Cardiac fibroblast (primary cell): ENCODE measurements at regions not wholly inside any gene's neighbourhood (a gene's known extent, or its start where the extent isn't known, plus 50 kb on each side); places are given as distances from the start of the nearest gene placed in this dataset.

Source experiments
- DNase-seq, 2 donors: peaks; one replicate each; pipeline versions ENCODE4 v3.0.0 to v3.0.0-alpha.2; 2010; ENCODE audit warnings: low read depth in 2 of 2
- H3K4me3 ChIP-seq, 2 donors: replicated peaks in 1 of 2; 1 replicate in 1 of 2; 2 replicates in 1 of 2; pipeline ENCODE4 v1.5.1; 2011; ENCODE audit warnings: low read depth in 2 of 2, low read length in 2 of 2, mild to moderate bottlenecking in 2 of 2, moderate library complexity in 1 of 2
- TF ChIP-seq, protein P1 (sequence below): IDR thresholded peaks from one replicate; pipeline ENCODE4 v1.5.1; 2011; ENCODE audit warnings: low read depth, mild to moderate bottlenecking, low read length, inconsistent platforms

GRCh38 chr9:12014488-12014887 is 678.7 kb upstream of the TYRP1 start:
- TF ChIP-seq, protein P1, sequence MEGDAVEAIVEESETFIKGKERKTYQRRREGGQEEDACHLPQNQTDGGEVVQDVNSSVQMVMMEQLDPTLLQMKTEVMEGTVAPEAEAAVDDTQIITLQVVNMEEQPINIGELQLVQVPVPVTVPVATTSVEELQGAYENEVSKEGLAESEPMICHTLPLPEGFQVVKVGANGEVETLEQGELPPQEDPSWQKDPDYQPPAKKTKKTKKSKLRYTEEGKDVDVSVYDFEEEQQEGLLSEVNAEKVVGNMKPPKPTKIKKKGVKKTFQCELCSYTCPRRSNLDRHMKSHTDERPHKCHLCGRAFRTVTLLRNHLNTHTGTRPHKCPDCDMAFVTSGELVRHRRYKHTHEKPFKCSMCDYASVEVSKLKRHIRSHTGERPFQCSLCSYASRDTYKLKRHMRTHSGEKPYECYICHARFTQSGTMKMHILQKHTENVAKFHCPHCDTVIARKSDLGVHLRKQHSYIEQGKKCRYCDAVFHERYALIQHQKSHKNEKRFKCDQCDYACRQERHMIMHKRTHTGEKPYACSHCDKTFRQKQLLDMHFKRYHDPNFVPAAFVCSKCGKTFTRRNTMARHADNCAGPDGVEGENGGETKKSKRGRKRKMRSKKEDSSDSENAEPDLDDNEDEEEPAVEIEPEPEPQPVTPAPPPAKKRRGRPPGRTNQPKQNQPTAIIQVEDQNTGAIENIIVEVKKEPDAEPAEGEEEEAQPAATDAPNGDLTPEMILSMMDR, result no peak
- no peak overlapping the region for H3K4me3 ChIP-seq

DNA sequence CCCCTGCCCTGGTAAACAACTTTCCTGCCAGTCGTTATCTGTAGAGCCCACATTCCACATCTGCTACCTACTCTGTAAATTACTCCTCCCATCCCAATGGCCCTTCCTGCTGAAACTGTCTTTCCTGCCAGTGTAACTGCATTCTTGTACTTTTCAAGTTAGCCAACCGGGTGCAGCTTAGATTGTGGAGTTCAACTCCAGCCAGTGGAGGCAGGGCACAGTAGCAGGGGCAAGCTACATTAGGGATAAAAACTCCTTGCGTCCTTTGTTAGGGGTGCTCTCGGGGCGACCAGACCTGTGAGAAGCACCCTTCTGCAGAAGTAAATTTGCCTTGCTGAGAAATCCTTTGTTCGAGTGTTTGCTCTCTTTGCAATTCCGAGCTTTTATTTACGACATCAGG is 639.0 kb upstream of the TYRP1 start:
- no peak for DNase-seq
- H3K4me3 ChIP-seq, result no peak overlapping the region
- TF ChIP-seq, protein P1, result no peak

More at GRCh38 chr9:12014488-12014887, 678.7 kb upstream of the TYRP1 start:
- DNase-seq, result no peak

DNA sequence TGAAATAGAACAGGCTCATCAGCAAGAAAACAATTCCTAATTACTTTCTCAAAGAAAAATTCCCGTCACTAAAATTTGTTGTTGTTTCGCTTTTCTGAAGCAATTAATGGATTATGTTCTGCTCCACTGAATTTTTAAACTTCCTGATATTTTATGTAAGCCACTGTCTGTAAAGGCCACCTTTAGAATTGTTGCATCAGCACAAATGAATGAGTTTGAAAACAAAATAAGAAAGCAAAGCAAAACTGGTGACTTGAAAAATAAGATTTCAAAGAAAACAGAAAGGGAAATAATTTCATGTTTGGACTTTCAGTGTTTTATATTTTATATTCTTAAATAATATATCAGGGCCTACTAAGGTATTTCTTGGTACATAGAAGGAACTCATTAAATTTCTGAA is 636.3 kb upstream of the TYRP1 start:
- TF ChIP-seq, protein P1, result no peak

GRCh38 chr9:12060067-12060466 is 633.1 kb upstream of the TYRP1 start:
- DNase-seq, result no peak
- TF ChIP-seq, protein P1, result no peak
- no peak overlapping the region for H3K4me3 ChIP-seq

More for the DNA sequence above, 636.3 kb upstream of the TYRP1 start:
- DNase-seq, result no peak
- no peak overlapping the region for H3K4me3 ChIP-seq

- no peak overlapping the region for H3K4me3 ChIP-seq
- no peak for DNase-seq
- TF ChIP-seq, protein P1, result no peak
Measured at GRCh38 chr9:12060811-12061210, 632.4 kb upstream of the TYRP1 start.

- no peak overlapping the region for H3K4me3 ChIP-seq
- TF ChIP-seq, protein P1, result no peak
- no peak for DNase-seq
Measured at GRCh38 chr9:12065050-12065449, 628.1 kb upstream of the TYRP1 start.

DNA sequence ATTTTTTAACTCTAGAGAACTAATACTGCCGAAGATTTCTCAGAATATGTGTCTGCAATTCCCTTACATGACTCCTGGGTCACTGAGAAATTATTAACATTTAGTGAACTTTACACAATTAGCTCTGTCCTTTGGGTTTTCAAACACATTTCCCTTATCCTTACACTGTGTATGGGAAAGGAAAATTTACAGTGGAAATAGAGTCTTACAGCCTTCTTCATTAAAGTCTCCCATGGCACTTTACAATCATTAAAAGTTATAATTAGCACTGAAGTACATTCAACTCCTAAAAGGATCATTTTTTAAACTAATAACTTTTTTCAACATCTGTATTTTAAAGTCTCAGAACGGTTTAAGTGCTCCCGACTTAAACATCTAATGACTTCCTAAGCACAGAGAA is 627.5 kb upstream of the TYRP1 start:
- TF ChIP-seq, protein P1, result no peak
- no peak for DNase-seq
- H3K4me3 ChIP-seq, result no peak overlapping the region
